Activated T-helper 1 cell treated with anti-CD3 and anti-CD28 coated beads, Interleukin-12 subunit alpha, Interleukin-12 subunit beta, Interleukin-2, Interleukin-4 antibody, amounts not matched to agents 30 ng/mL and 10 ng/mL and 1 ng/mL, durations not matched to agents 14 hours and 24 hours and 36 hours (primary cell): ENCODE measurements at regions not wholly inside any gene's neighbourhood (a gene's known extent, or its start where the extent isn't known, plus 50 kb on each side); places are given as distances from the start of the nearest gene placed in this dataset.
"Not testable (repeated sequence)": the region's sequence is repeated elsewhere in the genome, so short reads cannot be mapped to it uniquely, and the experiment has no call there.

ENCODE experiments used
- DNase-seq: peaks from one replicate; pipeline ENCODE4 v3.0.0; 2021; ENCODE audit warnings: low spot score
- H3K27ac Mint-ChIP-seq: one replicate; pipeline ENCODE4 v1.8.0; 2021; ENCODE audit warnings: mild to moderate bottlenecking, mixed read lengths
- H3K27me3 Mint-ChIP-seq: one replicate; pipeline ENCODE4 v1.8.0; 2022; ENCODE audit warnings: mild to moderate bottlenecking, moderate library complexity, mixed read lengths; ENCODE audit not compliant: insufficient read depth
- H3K36me3 Mint-ChIP-seq: one replicate; pipeline ENCODE4 v1.8.0; 2021; ENCODE audit warnings: low read depth, mixed read lengths
- H3K4me1 Mint-ChIP-seq: one replicate; pipeline ENCODE4 v1.8.0; 2021; ENCODE audit warnings: low read depth, mixed read lengths
- H3K4me3 Mint-ChIP-seq: one replicate; pipeline ENCODE4 v1.8.0; 2021; ENCODE audit warnings: mild to moderate bottlenecking, moderate library complexity, mixed read lengths
- H3K9me3 Mint-ChIP-seq: one replicate; pipeline ENCODE4 v1.8.0; 2021; ENCODE audit warnings: mixed read lengths
- intact Hi-C: fragments of 100-400 bp; cut with micrococcal nuclease; formaldehyde crosslinking; loops from one replicate; pipeline ENCODE4 v1.15.1; 2024

DNA sequence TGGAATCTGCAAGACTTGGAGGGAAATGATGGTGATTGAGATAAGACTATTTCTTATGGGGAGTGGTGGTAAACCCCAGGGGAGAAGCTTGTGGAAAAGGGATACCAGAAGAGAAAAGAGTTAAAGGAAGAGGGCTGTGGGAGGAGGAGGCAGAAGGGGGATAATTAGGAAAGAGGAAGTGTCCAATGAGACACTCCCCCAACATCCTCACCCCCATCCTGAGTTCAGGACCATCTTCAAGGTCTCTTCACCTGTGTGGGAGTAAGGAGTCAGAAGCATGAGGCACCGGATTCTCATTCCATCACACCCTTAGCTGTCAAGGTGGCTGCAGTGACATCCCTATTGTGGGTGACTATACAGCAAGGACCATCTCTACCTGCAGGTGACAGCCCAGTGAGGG, 106.6 kb upstream of the POC5 start:
- Mint-ChIP-seq H3K27ac (no peak overlapping the region), H3K27me3 (peaks cover 3% of the 10 kb centered on the region), H3K4me1 (no peaks in the 10 kb centered on the region), H3K36me3 (no peaks in the 10 kb centered on the region), H3K9me3 (no peaks in the 10 kb centered on the region), H3K4me3 (no peak overlapping the region)
- no peak for DNase-seq
- intact Hi-C loops, result no loop called here

GRCh38 chr5:75818661-75819060, 101.4 kb upstream of the POC5 start:
- Mint-ChIP-seq H3K36me3 (no peaks in the 10 kb centered on the region), H3K27ac (no peak overlapping the region)
- intact Hi-C loops, result no loop called here

DNA sequence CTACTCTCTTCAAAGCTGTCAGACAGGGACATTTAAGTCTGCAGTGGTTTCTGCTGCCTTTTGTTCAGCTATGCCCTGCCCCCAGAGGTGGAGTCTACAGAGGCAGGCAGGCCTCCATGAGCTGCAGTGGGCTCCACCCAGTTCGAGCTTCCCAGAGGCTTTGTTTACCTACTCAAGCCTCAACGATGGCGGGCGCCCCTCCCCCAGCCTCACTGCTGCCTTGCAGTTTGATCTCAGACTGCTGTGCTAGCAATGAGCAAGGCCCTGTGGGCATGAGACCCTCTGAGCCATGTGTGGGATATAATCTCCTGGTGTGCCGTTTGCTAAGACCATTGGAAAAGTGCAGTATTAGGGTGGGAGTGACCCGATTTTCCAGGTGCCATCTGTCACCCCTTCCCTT, 82.5 kb upstream of the POC5 start:
- H3K4me1 Mint-ChIP-seq, DNase-seq, H3K27me3 Mint-ChIP-seq, H3K27ac Mint-ChIP-seq, H3K4me3 Mint-ChIP-seq, intact Hi-C loops, H3K36me3 Mint-ChIP-seq: not testable (repeated sequence)
- H3K9me3 Mint-ChIP-seq, result peaks cover 17% of the 10 kb centered on the region

More at GRCh38 chr5:75818661-75819060, 101.4 kb upstream of the POC5 start:
- Mint-ChIP-seq H3K27me3 (no peaks in the 10 kb centered on the region), H3K9me3 (no peaks in the 10 kb centered on the region), H3K4me1 (no peaks in the 10 kb centered on the region), H3K4me3 (no peak overlapping the region)
- DNase-seq, result no peak

- H3K36me3 Mint-ChIP-seq, H3K4me3 Mint-ChIP-seq, H3K27me3 Mint-ChIP-seq, H3K27ac Mint-ChIP-seq, H3K4me1 Mint-ChIP-seq, DNase-seq, intact Hi-C loops: not testable (repeated sequence)
- peaks cover 12% of the 10 kb centered on the region for H3K9me3 Mint-ChIP-seq
Observed at GRCh38 chr5:75769338-75769737, 52.1 kb upstream of the POC5 start.
